HL-60/S4 treated with phorbol 12-myristate 13-acetate at 8.2 ng/mL for 4 days and 3 days (cell line): ENCODE measurements at regions not wholly inside any gene's neighbourhood (a gene's known extent, or its start where the extent isn't known, plus 50 kb on each side); places are given as distances from the start of the nearest gene placed in this dataset.
"Not testable (repeated sequence)": the region's sequence is repeated elsewhere in the genome, so short reads cannot be mapped to it uniquely, and the experiment has no call there.

Experiments used
- in situ Hi-C: fragments of 300-500 bp; cut with MboI; formaldehyde crosslinking; loops from 2 replicates; pipeline ENCODE4 v1.15.0; 2022; ENCODE audit warnings: low sequenced_read_pairs

GRCh38 chr4:11691236-11691635 lies 262.5 kb upstream of the HS3ST1 start:
- in situ Hi-C loops, result no loop called here

- in situ Hi-C loops, result no loop called here
Observed at GRCh38 chr4:11687727-11688126, 259.0 kb upstream of the HS3ST1 start.

GRCh38 chr4:11685481-11685880 lies 256.8 kb upstream of the HS3ST1 start:
- in situ Hi-C loops, result no loop called here

- in situ Hi-C loops, result no loop called here
Observed at GRCh38 chr4:11675051-11675800, 246.5 kb upstream of the HS3ST1 start.

GRCh38 chr4:11670304-11670703 lies 241.6 kb upstream of the HS3ST1 start:
- in situ Hi-C loops, result no loop called here

GRCh38 chr4:11669156-11669555 lies 240.5 kb upstream of the HS3ST1 start:
- in situ Hi-C loops, result no loop called here

- in situ Hi-C loops, result no loop called here
Observed at GRCh38 chr4:11663114-11663513, 234.4 kb upstream of the HS3ST1 start.

GRCh38 chr4:11650801-11651596 lies 222.3 kb upstream of the HS3ST1 start:
- in situ Hi-C loops, result no loop called here

- in situ Hi-C loops, result no loop called here
Observed at GRCh38 chr4:11647433-11647832, 218.7 kb upstream of the HS3ST1 start.

- in situ Hi-C loops, result not testable (repeated sequence)
Observed at GRCh38 chr4:11643081-11643480, 214.4 kb upstream of the HS3ST1 start.

- in situ Hi-C loops, result no loop called here
Observed at GRCh38 chr4:11640584-11640983, 211.9 kb upstream of the HS3ST1 start.

GRCh38 chr4:11636551-11636950 lies 207.9 kb upstream of the HS3ST1 start:
- in situ Hi-C loops, result no loop called here

GRCh38 chr4:11636031-11636430 lies 207.3 kb upstream of the HS3ST1 start:
- in situ Hi-C loops, result no loop called here

GRCh38 chr4:11635342-11635741 lies 206.6 kb upstream of the HS3ST1 start:
- in situ Hi-C loops, result no loop called here

GRCh38 chr4:11634283-11634682 lies 205.6 kb upstream of the HS3ST1 start:
- in situ Hi-C loops, result no loop called here

- in situ Hi-C loops, result no loop called here
Observed at GRCh38 chr4:11633430-11633829, 204.7 kb upstream of the HS3ST1 start.

GRCh38 chr4:11632483-11632882 lies 203.8 kb upstream of the HS3ST1 start:
- in situ Hi-C loops, result no loop called here

- in situ Hi-C loops, result no loop called here
Observed at GRCh38 chr4:11632025-11632424, 203.3 kb upstream of the HS3ST1 start.

GRCh38 chr4:11631416-11631815 lies 202.7 kb upstream of the HS3ST1 start:
- in situ Hi-C loops, result no loop called here

- in situ Hi-C loops, result no loop called here
Observed at GRCh38 chr4:11628093-11628725, 199.5 kb upstream of the HS3ST1 start.

GRCh38 chr4:11626066-11626465 lies 197.4 kb upstream of the HS3ST1 start:
- in situ Hi-C loops, result no loop called here

GRCh38 chr4:11625211-11625610 lies 196.5 kb upstream of the HS3ST1 start:
- in situ Hi-C loops, result no loop called here
